NCI-H82 (cell line): ENCODE measurements at regions not wholly inside any gene's neighbourhood (a gene's known extent, or its start where the extent isn't known, plus 50 kb on each side); places are given as distances from the start of the nearest gene placed in this dataset.
"Not testable (repeated sequence)": the region's sequence is repeated elsewhere in the genome, so short reads cannot be mapped to it uniquely, and the experiment has no call there.

Experiments used
- DNase-seq: peaks from one replicate; lab custom pipeline; 2025; lab: John Stamatoyannopoulos, UW

DNA sequence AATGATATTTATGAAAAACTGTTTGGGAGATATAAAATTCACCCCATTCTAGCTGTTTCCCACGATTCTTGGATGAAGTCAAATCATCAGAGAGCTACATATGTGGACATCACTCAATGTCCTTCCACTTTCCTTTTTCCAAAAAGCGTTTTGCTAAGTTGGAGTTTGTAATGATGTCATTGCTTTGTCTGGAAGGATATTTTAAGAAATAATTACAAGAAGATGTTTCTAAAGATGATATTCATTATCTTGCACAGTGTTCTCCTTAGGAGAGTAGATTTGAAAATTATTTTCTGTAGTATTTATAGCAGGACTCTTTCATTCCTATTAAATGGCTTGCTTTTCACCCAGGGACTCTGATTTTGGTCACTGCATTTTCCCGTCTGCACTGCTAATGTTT, 851.2 kb downstream of the EFNB2 start:
- no peak for DNase-seq

- DNase-seq: no peak
These were observed 855.6 kb downstream of the EFNB2 start for GRCh38 chr13:105679838-105680237.

DNA sequence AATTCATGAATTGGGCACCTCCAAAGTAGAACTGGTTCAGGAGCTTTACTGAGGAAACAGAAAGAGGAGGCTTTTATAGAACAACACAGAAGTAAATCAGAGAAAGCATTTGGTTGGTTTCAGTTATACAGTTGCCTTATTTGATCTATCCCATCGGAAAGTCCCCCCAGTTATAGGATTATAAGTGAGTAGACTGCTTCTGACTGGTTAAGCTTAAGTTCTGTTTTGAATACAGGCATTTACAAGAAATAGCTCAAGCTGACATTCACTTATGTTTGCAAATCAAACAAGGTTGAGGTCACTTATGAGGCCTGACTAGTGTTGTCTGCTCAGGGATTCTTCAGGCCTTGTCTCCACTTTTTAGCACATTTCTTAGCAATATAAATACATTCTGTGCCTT, 857.4 kb downstream of the EFNB2 start:
- no peak for DNase-seq

DNA sequence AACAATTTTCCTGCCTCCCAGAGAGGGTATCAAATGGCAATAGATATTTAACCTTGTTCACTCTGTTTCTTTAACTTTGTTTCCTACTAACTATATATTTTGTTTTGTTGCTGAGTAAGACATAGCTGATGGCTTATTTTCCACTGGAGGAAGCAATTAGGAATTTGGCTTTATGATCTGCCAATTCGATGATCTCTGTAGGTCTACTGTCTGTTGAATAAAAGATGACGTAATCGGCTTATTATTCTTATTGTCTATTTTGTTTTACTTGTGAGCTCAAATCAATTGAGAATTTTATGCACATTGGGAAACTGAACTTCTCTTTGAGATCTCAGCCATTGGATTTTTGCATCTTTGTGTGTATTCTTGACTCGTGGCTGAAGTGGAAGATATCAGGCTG, 862.6 kb downstream of the EFNB2 start:
- no peak for DNase-seq

DNA sequence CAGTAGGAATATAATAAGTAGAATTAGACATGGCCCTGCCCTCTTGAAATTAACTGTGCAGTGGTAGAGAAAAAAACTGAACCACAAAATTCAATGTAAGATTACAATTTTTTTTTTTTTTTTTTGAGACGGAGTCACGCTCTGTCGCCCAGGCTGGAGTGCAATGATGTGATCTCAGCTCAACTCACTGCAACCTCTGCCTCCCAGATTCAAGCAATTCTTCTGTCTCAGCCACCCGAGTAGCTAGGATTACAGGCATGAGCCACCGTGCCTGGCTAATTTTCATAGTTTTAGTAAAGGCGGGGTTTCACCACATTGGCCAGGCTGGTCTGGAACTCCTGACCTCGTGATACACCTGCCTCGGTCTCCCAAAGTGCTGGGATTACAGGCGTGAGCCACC, 864.3 kb downstream of the EFNB2 start:
- not testable (repeated sequence) for DNase-seq

DNA sequence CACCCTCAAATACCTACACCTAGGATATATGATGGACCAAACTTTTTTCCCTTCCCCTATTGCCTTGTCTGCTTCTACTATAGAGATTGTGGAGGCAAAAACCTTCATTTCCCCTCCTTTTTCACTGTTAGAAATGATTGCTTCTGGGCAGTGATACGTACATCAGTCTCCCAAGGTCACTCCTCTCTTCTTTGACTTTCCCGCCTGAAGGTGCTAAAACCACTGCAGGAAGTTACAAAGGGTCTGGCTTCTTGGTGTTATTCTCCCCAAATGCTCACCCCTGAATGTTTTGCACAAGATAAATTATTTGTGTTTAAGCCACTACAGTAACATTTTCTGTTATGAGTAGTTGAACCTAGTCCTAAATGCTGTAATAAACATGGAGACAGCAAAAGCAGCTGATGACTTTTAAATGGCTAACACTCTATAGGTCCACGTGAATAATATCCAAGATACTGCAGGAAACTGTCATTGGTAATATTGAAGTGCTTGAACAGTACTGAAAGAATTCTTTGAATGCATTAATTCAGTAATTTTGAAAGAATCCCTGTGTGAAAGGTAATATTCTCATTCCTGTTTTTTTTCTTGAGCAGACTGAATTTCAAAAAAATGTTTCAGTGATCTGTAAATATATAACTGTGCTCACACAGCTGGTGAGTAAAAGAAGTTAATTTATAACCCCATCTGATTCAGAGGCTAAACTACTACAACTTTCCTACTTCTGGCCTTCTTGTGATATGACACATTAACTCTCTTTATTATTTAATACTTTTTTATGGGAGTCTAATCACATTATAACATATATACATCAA, 865.1 kb downstream of the EFNB2 start:
- no peak for DNase-seq

DNA sequence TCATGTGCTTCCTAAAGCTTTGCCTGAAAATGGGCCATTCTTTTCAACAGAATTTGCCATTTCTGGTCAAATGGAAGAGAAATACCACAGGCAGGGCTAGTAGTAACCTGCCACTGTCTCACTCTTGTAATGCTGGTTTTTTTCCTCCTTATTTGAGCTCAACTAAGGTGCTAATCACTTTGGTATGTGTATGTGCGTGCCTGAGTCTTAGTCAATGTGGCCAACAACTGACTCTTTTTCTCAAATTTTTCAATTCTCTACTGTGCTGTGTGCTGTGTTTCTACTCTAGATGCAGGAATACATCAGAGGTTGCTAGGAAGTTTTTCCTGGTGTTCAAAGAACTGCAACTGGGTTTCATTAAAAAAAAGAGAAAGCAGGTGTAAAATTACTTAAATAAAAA, 870.2 kb downstream of the EFNB2 start:
- no peak for DNase-seq

- no peak for DNase-seq
These were observed 872.3 kb downstream of the EFNB2 start for GRCh38 chr13:105663182-105663581.

DNA sequence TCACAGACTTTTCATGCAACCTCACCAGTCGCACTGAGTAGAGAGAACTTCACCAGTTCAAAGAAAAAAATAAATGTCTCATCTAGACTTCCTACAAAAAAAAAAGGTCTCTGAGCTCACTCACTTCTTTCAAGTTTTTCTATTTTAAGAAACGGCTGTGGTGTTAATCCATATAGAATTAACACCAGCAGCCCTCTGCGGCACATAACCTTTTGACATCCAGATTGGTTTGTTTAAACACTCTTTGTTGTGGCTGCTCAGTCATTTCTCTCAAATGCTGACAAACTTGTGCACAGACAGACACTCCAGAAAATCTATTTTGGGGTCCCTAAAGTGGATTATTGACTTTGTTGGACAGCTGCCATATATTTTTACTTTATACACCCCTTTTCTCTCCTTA, 874.9 kb downstream of the EFNB2 start:
- DNase-seq: no peak

DNA sequence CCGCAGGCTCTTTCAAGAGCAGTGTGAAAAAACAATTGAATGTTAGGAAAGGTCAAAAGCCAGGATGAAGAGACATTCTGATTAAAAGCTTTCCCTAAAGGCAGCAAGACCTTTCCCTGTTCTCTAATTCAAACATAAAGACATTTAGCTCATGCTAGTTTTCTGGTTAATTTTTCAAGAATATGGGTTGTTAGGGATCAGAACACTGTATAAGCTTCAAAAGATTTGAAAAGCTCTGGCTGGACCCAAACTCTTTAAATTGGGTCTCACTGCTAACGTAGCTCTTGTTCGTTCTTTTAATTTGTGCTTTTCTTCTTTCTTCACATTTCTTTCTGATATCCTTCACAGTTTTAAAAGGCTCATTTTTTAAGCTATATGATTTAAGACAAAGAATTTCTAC, 877.0 kb downstream of the EFNB2 start:
- DNase-seq: no peak

- DNase-seq: no peak
These were observed 880.4 kb downstream of the EFNB2 start for GRCh38 chr13:105655046-105655445.

DNA sequence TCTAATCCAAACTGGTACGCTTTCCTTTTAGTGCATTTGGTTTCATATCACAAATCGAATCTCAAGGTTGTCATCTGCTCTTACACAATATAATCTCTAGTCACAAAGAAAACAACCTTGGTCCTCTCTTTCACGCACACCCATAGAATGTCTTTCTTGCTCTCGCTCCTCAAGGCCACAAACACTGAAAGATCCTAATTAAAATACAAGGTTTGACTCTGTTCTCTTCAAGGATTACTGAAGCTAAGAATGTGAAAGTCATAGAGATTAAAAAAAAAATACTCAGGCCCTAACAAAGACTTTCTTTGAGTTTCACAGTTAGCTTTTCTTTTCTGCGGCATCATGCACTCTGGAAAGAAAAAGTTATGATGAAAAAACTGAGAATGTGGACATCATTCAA, 891.5 kb downstream of the EFNB2 start:
- no peak for DNase-seq

DNA sequence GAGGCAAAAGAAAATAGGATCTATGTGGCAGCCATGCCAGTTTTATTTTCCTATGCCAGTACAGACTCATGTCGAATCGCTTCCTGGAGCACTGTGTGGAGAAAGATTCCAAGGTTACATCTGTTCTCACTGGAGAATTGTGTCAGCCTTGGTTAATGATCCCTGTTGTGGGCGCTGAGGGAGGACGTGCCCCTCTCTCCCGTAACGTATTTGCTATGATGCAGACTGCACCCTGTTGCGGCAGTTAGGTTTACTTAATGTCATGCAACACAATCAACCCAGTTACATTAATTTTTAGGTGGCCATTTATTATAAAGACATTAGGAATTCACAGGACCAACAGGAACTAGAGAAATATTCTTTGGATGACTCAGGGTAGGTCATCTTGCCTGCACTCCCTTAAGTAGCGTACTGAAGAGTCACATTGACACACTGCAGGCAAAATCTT, 892.9 kb downstream of the EFNB2 start:
- no peak for DNase-seq

DNA sequence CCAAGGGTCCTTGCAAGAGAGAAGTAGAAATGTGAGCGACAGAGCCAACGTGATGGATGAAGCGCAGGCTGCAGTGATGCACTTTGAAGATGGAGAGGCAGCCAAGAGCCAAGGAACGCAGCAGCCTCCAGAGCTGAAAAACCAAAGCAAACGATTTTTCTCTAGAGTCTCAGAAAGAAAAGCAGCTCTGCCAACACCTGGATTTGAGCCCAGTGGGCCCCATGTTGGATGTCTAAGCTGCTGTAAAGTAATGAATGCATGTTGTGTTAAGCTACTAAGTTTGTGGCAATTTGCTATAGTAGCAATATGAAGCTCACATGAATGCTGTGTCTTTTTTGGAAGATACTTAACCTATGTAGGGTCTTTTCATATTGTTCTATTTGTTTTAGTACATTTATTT, 894.3 kb downstream of the EFNB2 start:
- DNase-seq: no peak

DNA sequence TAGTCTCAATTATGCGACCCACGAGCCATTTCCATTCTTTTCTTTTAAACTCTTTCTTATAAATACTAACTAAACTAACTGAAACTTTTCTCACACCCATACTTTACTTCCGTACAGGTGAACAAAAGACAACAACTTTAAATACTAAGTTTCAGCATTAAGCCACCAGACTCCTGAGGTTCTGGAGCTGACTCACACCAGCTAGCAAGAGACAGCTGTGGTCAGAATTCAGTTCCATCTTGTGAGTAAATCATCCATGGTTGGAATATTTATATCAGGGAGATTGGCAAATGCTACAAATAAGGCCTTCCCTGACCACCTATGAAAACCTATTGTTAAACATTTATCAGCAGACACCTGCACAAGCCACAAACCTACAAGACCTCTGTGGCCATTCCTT, 897.0 kb downstream of the EFNB2 start:
- no peak for DNase-seq

GRCh38 chr13:105634059-105634458, 901.4 kb downstream of the EFNB2 start:
- no peak for DNase-seq

- no peak for DNase-seq
These were observed 905.0 kb downstream of the EFNB2 start for GRCh38 chr13:105630431-105630830.

- no peak for DNase-seq
These were observed 908.2 kb downstream of the EFNB2 start for GRCh38 chr13:105627270-105627669.

GRCh38 chr13:105625691-105626090, 909.8 kb downstream of the EFNB2 start:
- DNase-seq: no peak

DNA sequence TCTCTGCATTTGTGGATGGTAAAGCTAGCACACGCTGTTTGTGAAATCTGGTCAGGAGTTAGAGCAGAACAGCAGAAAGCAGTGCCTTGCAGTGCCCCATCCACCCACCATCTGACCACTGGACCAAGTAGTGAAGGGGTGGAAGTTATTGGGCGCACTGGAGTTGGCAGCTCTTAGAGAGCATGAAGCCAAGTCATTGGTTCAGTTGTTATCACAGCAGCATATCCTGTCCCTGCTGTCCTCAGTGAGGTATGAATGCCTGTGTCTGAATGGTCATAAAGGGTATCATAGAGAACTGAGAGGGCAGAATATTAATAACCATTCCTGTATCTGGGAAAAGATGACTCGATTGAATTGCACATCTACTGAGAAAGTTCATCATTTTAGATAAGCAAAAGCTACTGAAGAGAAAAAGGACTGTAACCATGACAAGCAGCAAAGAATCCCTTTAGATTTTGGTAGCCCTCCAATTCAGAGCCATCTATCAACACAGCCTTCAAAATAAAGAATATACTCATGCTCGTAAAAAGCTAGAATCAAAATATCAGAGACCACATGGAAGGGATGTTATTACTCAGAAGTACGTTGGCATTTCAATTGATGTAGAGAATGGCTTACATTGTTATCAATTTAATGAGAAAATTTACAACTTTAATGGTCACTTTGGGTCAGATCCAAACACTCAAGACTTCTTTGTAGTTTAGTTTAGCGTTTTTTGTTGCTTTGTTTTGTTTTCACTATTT, 919.0 kb downstream of the EFNB2 start:
- DNase-seq: no peak

DNA sequence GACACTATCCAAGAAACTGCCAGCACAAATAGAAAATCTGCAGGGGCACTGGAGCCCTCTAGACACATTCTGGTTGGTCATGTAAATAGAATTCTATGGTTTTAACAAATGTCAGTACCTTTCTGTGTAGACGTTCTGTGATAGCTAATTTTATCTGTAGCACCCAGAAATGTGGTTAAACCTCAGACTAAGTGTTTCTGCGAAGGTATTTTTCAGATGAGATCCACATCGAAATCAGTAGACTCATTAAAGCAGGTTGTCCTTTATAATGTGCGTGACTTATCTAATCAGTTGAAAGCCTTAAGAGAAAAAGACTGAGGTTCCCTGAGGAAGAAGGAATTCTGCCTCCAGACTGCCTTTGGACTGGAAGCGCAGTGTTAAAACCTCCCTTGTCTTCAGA, 922.9 kb downstream of the EFNB2 start:
- DNase-seq: no peak

DNA sequence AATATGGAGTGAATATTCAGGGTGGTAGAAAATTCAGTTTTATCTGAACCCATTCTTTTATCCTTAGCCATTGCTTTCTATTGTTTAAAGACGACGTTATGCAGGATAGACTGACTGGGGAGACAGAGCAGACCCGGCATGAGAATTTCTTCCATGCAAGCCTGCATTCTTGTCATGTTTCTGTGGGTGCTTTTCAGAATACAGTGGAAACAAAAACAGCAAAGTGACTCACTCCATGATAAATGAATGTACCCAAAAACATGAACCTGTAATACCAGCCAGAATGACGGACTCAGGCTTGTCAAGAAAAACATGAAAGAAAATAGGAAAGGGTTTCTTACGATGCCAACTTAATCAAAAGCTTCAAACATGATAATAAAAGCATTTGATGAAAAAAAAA, 924.0 kb downstream of the EFNB2 start:
- no peak for DNase-seq

DNA sequence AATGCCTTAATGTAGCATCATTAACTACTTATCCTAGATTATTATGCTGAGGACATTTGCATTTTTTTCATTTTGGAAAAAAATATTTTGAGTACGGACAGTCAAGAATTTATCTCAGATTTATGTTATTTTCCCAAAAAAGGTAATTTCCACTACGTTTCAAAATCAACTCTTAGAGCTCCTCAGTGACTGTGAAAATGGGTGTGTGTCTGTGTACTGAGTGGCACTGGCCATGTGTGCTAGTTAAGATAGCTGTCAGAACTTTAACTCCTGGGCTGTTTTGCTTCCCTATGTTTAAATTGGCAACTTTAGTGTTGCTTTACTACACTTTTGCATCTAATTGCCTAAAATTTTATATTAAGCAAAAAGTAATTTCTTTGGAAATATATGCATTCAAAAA, 927.4 kb downstream of the EFNB2 start:
- no peak for DNase-seq

DNA sequence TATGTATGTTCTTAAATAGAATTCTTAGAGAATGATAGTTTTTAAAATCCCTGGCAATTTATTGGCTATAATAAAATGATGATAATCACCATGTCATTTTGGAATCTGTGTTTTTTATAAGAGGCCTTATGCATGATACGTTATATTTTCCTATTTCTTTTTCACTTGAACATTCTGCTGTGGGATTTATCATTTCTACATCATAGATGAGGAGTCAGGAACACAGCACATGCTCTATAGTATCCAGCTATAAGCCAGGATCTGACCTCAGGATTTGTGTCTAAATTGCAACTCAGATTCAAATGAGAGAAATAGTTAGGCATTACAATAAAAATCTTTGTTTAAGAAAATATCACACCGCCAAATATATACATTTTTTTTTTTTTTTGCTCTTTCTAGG, 928.0 kb downstream of the EFNB2 start:
- DNase-seq: no peak
